HepG2 (cell line): ENCODE measurements at regions not wholly inside any gene's neighbourhood (a gene's known extent, or its start where the extent isn't known, plus 50 kb on each side); places are given as distances from the start of the nearest gene placed in this dataset.
A peak's percentile ranks its signal among the peaks of the same experiment; 100 is the strongest.

ENCODE experiments used
- ATAC-seq: fragments of 200-7000 bp; cut with Tn5 transposase; 3 replicates; pipeline ENCODE4 v1.9.1; 2020; ENCODE audit warnings: mild to moderate bottlenecking, moderate library complexity
- BruUV-seq: library from RNA; stranded (reverse); fragments of 400-500 nt; replicated peaks from 2 replicates; lab custom pipeline; 2021; lab: Mats Ljungman, UMichigan
- CTCF ChIA-PET: fragments of 300-600 bp; formaldehyde crosslinking; extraction: SDS; loops from one replicate; lab custom pipeline; 2021; ENCODE audit warnings: low total read pairs, inconsistent platforms, low intra/inter-chr PET ratio; lab: Yijun Ruan, JAX
- POLR2A ChIA-PET: fragments of 350-600 bp; sonication (Branson Sonifier 250); formaldehyde crosslinking; loops from one replicate; lab custom pipeline; 2020; ENCODE audit warnings: antibody characterized with exemption, inconsistent platforms; lab: Yijun Ruan, JAX
- DNase-seq: peaks from one replicate; pipeline ENCODE4 v3.0.0-alpha.2; 2015; ENCODE audit warnings: low spot score
- FAIRE-seq: peaks from 3 replicates; lab custom pipeline; 2011; peaks lifted over from hg19 to GRCh38; lab: Jason Lieb, UNC
- H2AFZ ChIP-seq: one replicate; pipeline ENCODE4 v1.6.1; 2011; ENCODE audit warnings: low read length, inconsistent platforms
- H3K27ac ChIP-seq: fragments of 300-600 bp; 3 replicates; pipeline ENCODE4 v1.8.0; 2011; ENCODE audit warnings: mixed run types, mild to moderate bottlenecking, mixed read lengths, low read length, inconsistent platforms; ENCODE audit not compliant: insufficient read depth; ENCODE audit errors: extremely low read length
- H3K27me3 ChIP-seq, 2 experiments: fragments of 200-600 bp in 1 of 2; 2 replicates in 1 of 2; 3 replicates in 1 of 2; pipeline versions ENCODE4 v1.6.0 to v1.8.0; 2011; ENCODE audit warnings: low read length in 2 of 2, mild to moderate bottlenecking in 2 of 2, moderate library complexity in 2 of 2, inconsistent platforms in 1 of 2; ENCODE audit not compliant: insufficient read depth in 2 of 2, control insufficient read depth in 1 of 2
- H3K36me3 ChIP-seq, 2 experiments: fragments of 200-600 bp in 1 of 2; replicated peaks in 1 of 2; 2 replicates in 1 of 2; 3 replicates in 1 of 2; pipeline versions ENCODE4 v1.5.1 to v1.8.0; 2011; ENCODE audit warnings: low read length in 2 of 2, inconsistent platforms in 1 of 2; ENCODE audit not compliant: insufficient read depth in 2 of 2, control insufficient read depth in 1 of 2
- H3K4me1 ChIP-seq: 2 replicates; pipeline ENCODE4 v1.5.1; 2012; ENCODE audit warnings: low read length, inconsistent platforms; ENCODE audit not compliant: insufficient read depth
- H3K4me2 ChIP-seq: 2 replicates; pipeline ENCODE4 v1.6.0; 2011; ENCODE audit warnings: low read depth, low read length, inconsistent platforms
- H3K4me3 ChIP-seq, 3 experiments: fragments of 200-600 bp in 1 of 3; sonication (generic), shearing (Covaris generic) in 1 of 3; replicated peaks in 1 of 3; 2 replicates each; pipeline ENCODE4 v1.5.1; 2011 to 2016; ENCODE audit warnings: low read length in 3 of 3, inconsistent platforms in 2 of 3, low read depth in 2 of 3, mild to moderate bottlenecking in 2 of 3, control low read depth in 1 of 3, mixed read lengths in 1 of 3; ENCODE audit not compliant: insufficient read depth in 1 of 3
- H3K79me2 ChIP-seq: one replicate; pipeline ENCODE4 v1.6.1; 2011; ENCODE audit warnings: low read length, inconsistent platforms; ENCODE audit not compliant: insufficient read depth
- H3K9ac ChIP-seq: 2 replicates; pipeline ENCODE4 v1.6.0; 2011; ENCODE audit warnings: mild to moderate bottlenecking, low read depth, low read length, inconsistent platforms; ENCODE audit not compliant: insufficient read depth
- H3K9me3 ChIP-seq: 2 replicates; pipeline ENCODE4 v1.5.1; 2012; ENCODE audit warnings: mild to moderate bottlenecking, low read length
- H4K20me1 ChIP-seq: 2 replicates; pipeline ENCODE4 v1.6.0; 2011; ENCODE audit warnings: inconsistent platforms, mild to moderate bottlenecking, low read length, moderate library complexity; ENCODE audit not compliant: insufficient read depth
- ATF7 ChIP-seq, 2 experiments: fragments of 450-650 bp in 1 of 2; sonication (generic) in 1 of 2; formaldehyde crosslinking in 1 of 2; IDR thresholded peaks; 2 replicates each; pipeline versions ENCODE4 v1.4.0 to v1.6.1; 2016 to 2020; ENCODE audit warnings: antibody characterized with exemption in 1 of 2, mild to moderate bottlenecking in 1 of 2, missing genetic modification reagents in 1 of 2
- ATM ChIP-seq: fragments of 450-650 bp; IDR thresholded peaks from 2 replicates; pipeline ENCODE4 v1.7.1; 2017; ENCODE audit warnings: mild to moderate bottlenecking, borderline replicate concordance
- CEBPB ChIP-seq: IDR thresholded peaks from 2 replicates; pipeline ENCODE4 v1.6.1; 2011; ENCODE audit warnings: low read depth, low read length, improper control_type of control experiment, borderline replicate concordance
- GABPA ChIP-seq, 2 experiments: IDR thresholded peaks; 2 replicates each; pipeline ENCODE4 v1.6.1; 2011 to 2016; ENCODE audit warnings: low read depth in 2 of 2, low read length in 1 of 2, missing biosample characterization in 1 of 2, missing genetic modification characterization in 1 of 2
- JDP2 ChIP-seq: sonication (generic); formaldehyde crosslinking; IDR thresholded peaks from 2 replicates; pipeline ENCODE4 v1.8.1; 2022; ENCODE audit warnings: missing genetic modification reagents, borderline replicate concordance
- LRRFIP1 ChIP-seq: sonication (generic); formaldehyde crosslinking; conservative IDR thresholded peaks from 2 replicates; pipeline ENCODE4 v1.4.0; 2020; ENCODE audit warnings: missing genetic modification reagents
- NCOA2 ChIP-seq: sonication (generic); formaldehyde crosslinking; IDR thresholded peaks from 2 replicates; pipeline ENCODE4 v1.8.0; 2022; ENCODE audit warnings: inconsistent platforms
- USF2 ChIP-seq, 2 experiments: sonication (generic) in 1 of 2; formaldehyde crosslinking in 1 of 2; IDR thresholded peaks; 2 replicates each; pipeline versions ENCODE4 v1.5.1 to v1.6.1; 2011 to 2020; ENCODE audit warnings: borderline replicate concordance in 1 of 2, low read depth in 1 of 2, low read length in 1 of 2, mild to moderate bottlenecking in 1 of 2, missing genetic modification reagents in 1 of 2, moderate library complexity in 1 of 2
- ZBTB33 ChIP-seq: sonication (generic); formaldehyde crosslinking; IDR thresholded peaks from 2 replicates; pipeline ENCODE4 v1.4.0; 2020; ENCODE audit warnings: missing genetic modification reagents
- ZBTB4 ChIP-seq: sonication (generic); formaldehyde crosslinking; IDR thresholded peaks from 2 replicates; pipeline ENCODE4 v1.4.0; 2020; ENCODE audit warnings: missing genetic modification reagents, mild to moderate bottlenecking, borderline replicate concordance
- ZNF10 ChIP-seq: sonication (generic); formaldehyde crosslinking; IDR thresholded peaks from 2 replicates; pipeline ENCODE4 v1.4.0; 2020; ENCODE audit warnings: mild to moderate bottlenecking, low read depth, missing genetic modification reagents, borderline replicate concordance
- ZNF264 ChIP-seq: sonication (generic); formaldehyde crosslinking; IDR thresholded peaks from 2 replicates; pipeline ENCODE4 v1.4.0; 2020; ENCODE audit warnings: missing genetic modification reagents
- ZNF781 ChIP-seq: sonication (generic); formaldehyde crosslinking; IDR thresholded peaks from 2 replicates; pipeline ENCODE4 v1.5.1; 2020; ENCODE audit warnings: borderline replicate concordance, mild to moderate bottlenecking, missing genetic modification reagents; ENCODE audit errors: not compliant biosample characterization
- WGBS: methylation state at CpG from one replicate; pipeline ENCODE4 v1.1.6; 2017; ENCODE audit warnings: low lambda C conversion rate; 5-methylcytosine and 5-hydroxymethylcytosine counted together
- in situ Hi-C: cut with HindIII; loops from 2 replicates; pipeline ENCODE4 v1.10.0; 2017; ENCODE audit warnings: low pct_unique_long_range_greater_than_20kb; ENCODE audit not compliant: extremely low pct_ligation_motif_present
- intact Hi-C: fragments of 100-400 bp; cut with micrococcal nuclease; formaldehyde crosslinking; loops from one replicate; pipeline ENCODE4 v1.10.0; 2022; ENCODE audit not compliant: unreplicated experiment

GRCh38 chr12:93039062-93039461, 110.0 kb upstream of the EEA1 start:
- Histone ChIP-seq H3K4me1 (peaks cover 14% of the 10 kb centered on the region), H3K9ac (no peak overlapping the region), H3K27me3 (no peaks in the 10 kb centered on the region), H3K4me3 (no peak overlapping the region), H3K36me3 (no peaks in the 10 kb centered on the region), H3K79me2 (no peaks in the 10 kb centered on the region), H3K9me3 (no peaks in the 10 kb centered on the region), H3K4me2 (no peak overlapping the region), H3K27ac (no peak overlapping the region), H4K20me1 (no peaks in the 10 kb centered on the region), H2AFZ (no peak overlapping the region)
- no TSS peak for BruUV-seq
- POLR2A ChIA-PET: no interaction called here
- FAIRE-seq (no peak), DNase-seq (no peak), ATAC-seq (no peak)
- intact Hi-C loops (no loop called here), in situ Hi-C loops (no loop called here)
- 80% methylated on average over 4 of the region's 4 CpGs for WGBS
- CTCF ChIA-PET: no interaction called here
- 0 out of 2 replicates have a peak, but pooled peaks have one; percentile 23 for TF ChIP-seq CEBPB
- no peak for TF ChIP-seq GABPA (IDR thresholded peaks at IDR 0.05; ENCODE audit: low read depth, low read length)
- TF ChIP-seq GABPA (CRISPR knock-in tag; IDR thresholded peaks at IDR 0.05; ENCODE audit: low read depth): no peak
- no peak for TF ChIP-seq ZNF10 (CRISPR knock-in tag)
- no peak for TF ChIP-seq ZBTB4 (CRISPR knock-in tag)
- no peak for TF ChIP-seq ZBTB33 (CRISPR knock-in tag)
- no peak for TF ChIP-seq NCOA2 (CRISPR knock-in tag)
- no peak for TF ChIP-seq ZNF264 (CRISPR knock-in tag)
- TF ChIP-seq USF2 (IDR thresholded peaks at IDR 0.05; ENCODE audit: low read depth, low read length): no peak
- TF ChIP-seq USF2 (CRISPR knock-in tag; IDR thresholded peaks at IDR 0.05; ENCODE audit: borderline replicate concordance): no peak
- no peak for TF ChIP-seq JDP2 (CRISPR knock-in tag)
- peak; percentile 11; the same call in 1 of the 2 replicates for TF ChIP-seq ATF7 (IDR thresholded peaks at IDR 0.05)
- no peak for TF ChIP-seq ATF7 (CRISPR knock-in tag; IDR thresholded peaks at IDR 0.05)
- TF ChIP-seq ATM: no peak
- no peak for TF ChIP-seq LRRFIP1 (CRISPR knock-in tag)
- TF ChIP-seq ZNF781 (CRISPR knock-in tag): no peak
